HCT116 (cell line): ENCODE measurements at regions not wholly inside any gene's neighbourhood (a gene's known extent, or its start where the extent isn't known, plus 50 kb on each side); places are given as distances from the start of the nearest gene placed in this dataset.

Experiments used
- ATAC-seq: fragments of 200-7000 bp; cut with Tn5 transposase; 2 replicates; pipeline ENCODE4 v1.9.1; 2020; ENCODE audit warnings: mild to moderate bottlenecking, moderate library complexity
- BruUV-seq: library from RNA; stranded (reverse); fragments of 400-500 nt; replicated peaks from 2 replicates; lab custom pipeline; 2021; lab: Mats Ljungman, UMichigan
- CTCF ChIA-PET: fragments of 300-600 bp; sonication (Branson Sonifier 250); formaldehyde crosslinking; loops from one replicate; lab custom pipeline; 2021; ENCODE audit warnings: antibody characterized with exemption; lab: Charles Lee
- POLR2A ChIA-PET: fragments of 300-600, 350-600 bp; sonication (Branson Sonifier 250); formaldehyde crosslinking; loops from one replicate; lab custom pipeline; 2021; ENCODE audit warnings: antibody characterized with exemption; lab: Charles Lee
- RAD21 ChIA-PET, 2 experiments: fragments of 300-600 bp; sonication (Branson Sonifier 250); formaldehyde crosslinking; loops; one replicate each; lab custom pipeline; 2023; ENCODE audit warnings: low total read pairs in 2 of 2; ENCODE audit not compliant: uncharacterized antibody in 2 of 2, unreplicated experiment in 2 of 2, low non-redundant PET in 1 of 2; lab: Charles Lee
- DNase-seq: peaks from one replicate; pipeline ENCODE4 v3.0.0-alpha.2; 2010; ENCODE audit warnings: low read depth, low spot score
- H2AFZ ChIP-seq: fragments of 200-600 bp; shearing (Covaris generic), sonication (generic); 2 replicates; pipeline ENCODE4 v1.6.1; 2017; ENCODE audit warnings: low read depth, mixed run types, mixed read lengths, antibody characterized with exemption, low read length; ENCODE audit not compliant: poor library complexity, severe bottlenecking
- H3K27ac ChIP-seq: 2 replicates; pipeline ENCODE4 v1.5.1; 2012; ENCODE audit warnings: low read depth, low read length
- H3K27me3 ChIP-seq: fragments of 200-600 bp; sonication (generic); 2 replicates; pipeline ENCODE4 v1.6.1; 2016; ENCODE audit warnings: mixed run types, low read length, mixed read lengths; ENCODE audit not compliant: insufficient read depth
- H3K36me3 ChIP-seq, 2 experiments: fragments of 200-500 bp in 1 of 2; fragments of 200-600 bp in 1 of 2; sonication (Bioruptor generic) in 1 of 2; sonication (generic) in 1 of 2; 2 replicates each; pipeline versions ENCODE4 v1.5.1 to v1.6.1; 2014 to 2016; ENCODE audit warnings: low read length in 2 of 2, inconsistent platforms in 1 of 2, mixed read lengths in 1 of 2, mixed run types in 1 of 2; ENCODE audit not compliant: insufficient read depth in 2 of 2, control insufficient read depth in 1 of 2
- H3K4me1 ChIP-seq, 2 experiments: fragments of 200-600 bp in 1 of 2; sonication (generic) in 1 of 2; 2 replicates each; pipeline versions ENCODE4 v1.5.1 to v1.6.1; 2012 to 2017; ENCODE audit warnings: low read length in 2 of 2, inconsistent platforms in 1 of 2, mild to moderate bottlenecking in 1 of 2, mixed read lengths in 1 of 2, mixed run types in 1 of 2, moderate library complexity in 1 of 2; ENCODE audit not compliant: insufficient read depth in 2 of 2, control insufficient read depth in 1 of 2
- H3K4me2 ChIP-seq: fragments of 200-600 bp; sonication (generic); 2 replicates; pipeline ENCODE4 v1.6.1; 2017; ENCODE audit warnings: mixed run types, low read length, mixed read lengths
- H3K4me3 ChIP-seq, 2 experiments: fragments of 200-600 bp in 1 of 2; sonication (generic) in 1 of 2; replicated peaks in 1 of 2; 2 replicates each; pipeline ENCODE4 v1.5.1; 2011 to 2016; ENCODE audit warnings: low read length in 2 of 2, control low read depth in 1 of 2, low read depth in 1 of 2, mild to moderate bottlenecking in 1 of 2, mixed read lengths in 1 of 2, mixed run types in 1 of 2
- H3K79me2 ChIP-seq: fragments of 200-600 bp; sonication (generic); 2 replicates; pipeline ENCODE4 v1.6.1; 2017; ENCODE audit warnings: mild to moderate bottlenecking, mixed run types, low read length, moderate library complexity, mixed read lengths; ENCODE audit not compliant: insufficient read depth
- H3K9ac ChIP-seq: fragments of 200-600 bp; sonication (generic); 2 replicates; pipeline ENCODE4 v1.6.1; 2016; ENCODE audit warnings: low read length, mixed read lengths
- H3K9me2 ChIP-seq: fragments of 200-600 bp; sonication (generic), shearing (Covaris generic); 2 replicates; pipeline ENCODE4 v1.6.1; 2017; ENCODE audit warnings: mixed run types, mild to moderate bottlenecking, moderate library complexity; ENCODE audit not compliant: insufficient read depth
- H3K9me3 ChIP-seq, 2 experiments: fragments of 200-500 bp in 1 of 2; fragments of 200-600 bp in 1 of 2; sonication (Bioruptor generic) in 1 of 2; sonication (generic) in 1 of 2; 2 replicates each; pipeline ENCODE4 v1.6.1; 2014 to 2017; ENCODE audit warnings: low read length in 2 of 2, mixed read lengths in 2 of 2, inconsistent platforms in 1 of 2, low read depth in 1 of 2, mild to moderate bottlenecking in 1 of 2, mixed run types in 1 of 2, moderate library complexity in 1 of 2; ENCODE audit not compliant: control insufficient read depth in 1 of 2, insufficient read depth in 1 of 2
- H4K20me1 ChIP-seq: fragments of 200-600 bp; sonication (generic), shearing (Covaris generic); 2 replicates; pipeline ENCODE4 v1.6.1; 2017; ENCODE audit warnings: mixed run types, mild to moderate bottlenecking, moderate library complexity; ENCODE audit not compliant: insufficient read depth
- CBX3 ChIP-seq: IDR thresholded peaks from 2 replicates; pipeline ENCODE4 v1.6.1; 2012; ENCODE audit warnings: low read depth
- CEBPB ChIP-seq: IDR thresholded peaks from 2 replicates; pipeline ENCODE4 v1.6.1; 2012; ENCODE audit warnings: low read depth
- CTCF ChIP-seq, 3 experiments: fragments of 200-600 bp in 1 of 3; sonication (generic) in 1 of 3; IDR thresholded peaks in 2 of 3; conservative IDR thresholded peaks in 1 of 3; 2 replicates each; pipeline ENCODE4 v1.5.1; 2012 to 2017; ENCODE audit warnings: low read depth in 2 of 3, low read length in 2 of 3, antibody characterized with exemption in 1 of 3, borderline replicate concordance in 1 of 3, control low read depth in 1 of 3, mild to moderate bottlenecking in 1 of 3, mixed read lengths in 1 of 3, mixed run types in 1 of 3, moderate library complexity in 1 of 3; ENCODE audit not compliant: insufficient read depth in 1 of 3
- FOSL1 ChIP-seq: IDR thresholded peaks from 2 replicates; pipeline ENCODE4 v1.6.1; 2012; ENCODE audit warnings: low read depth
- JUND ChIP-seq: IDR thresholded peaks from 2 replicates; pipeline ENCODE4 v1.6.1; 2012
- MAX ChIP-seq: IDR thresholded peaks from 2 replicates; pipeline ENCODE4 v1.6.1; 2012
- POLR2A ChIP-seq: IDR thresholded peaks from 2 replicates; pipeline ENCODE4 v1.7.0; 2011; ENCODE audit warnings: borderline replicate concordance; ENCODE audit not compliant: insufficient read depth, insufficient read length; ENCODE audit errors: extremely low read depth
- POLR2AphosphoS5 ChIP-seq: IDR thresholded peaks from 2 replicates; pipeline ENCODE4 v1.6.1; 2011; ENCODE audit warnings: mild to moderate bottlenecking, low read depth, low read length, moderate library complexity
- RAD21 ChIP-seq: IDR thresholded peaks from 2 replicates; pipeline ENCODE4 v1.6.1; 2012; ENCODE audit warnings: low read depth, mild to moderate bottlenecking
- REST ChIP-seq: IDR thresholded peaks from 2 replicates; pipeline ENCODE4 v1.6.1; 2012; ENCODE audit warnings: low read depth
- SIN3A ChIP-seq: IDR thresholded peaks from 2 replicates; pipeline ENCODE4 v1.6.1; 2012; ENCODE audit warnings: low read depth
- SP1 ChIP-seq: IDR thresholded peaks from 2 replicates; pipeline ENCODE4 v1.6.1; 2012; ENCODE audit warnings: low read depth
- TCF7L2 ChIP-seq: IDR thresholded peaks from 2 replicates; pipeline ENCODE4 v1.7.0; 2011; ENCODE audit warnings: borderline replicate concordance, inconsistent platforms; ENCODE audit not compliant: insufficient read depth, insufficient read length; ENCODE audit errors: extremely low read depth
- ZNF274 ChIP-seq: fragments of 200-500 bp; sonication (Bioruptor generic); IDR thresholded peaks from 2 replicates; pipeline ENCODE4 v1.6.1; 2014; ENCODE audit warnings: mild to moderate bottlenecking, low read depth, low read length, inconsistent platforms
- intact Hi-C: fragments of 100-400 bp; cut with micrococcal nuclease; formaldehyde crosslinking; loops from 2 replicates; pipeline ENCODE4 v1.10.0; 2022

- BruUV-seq, result no TSS peak
- Histone ChIP-seq H3K27me3 (no peaks in the 10 kb centered on the region), H3K4me2 (no peak overlapping the region), H2AFZ (no peak overlapping the region), H3K9me2 (no peaks in the 10 kb centered on the region), H3K79me2 (no peaks in the 10 kb centered on the region), H3K27ac (no peak overlapping the region), H3K9ac (no peak overlapping the region), H4K20me1 (no peaks in the 10 kb centered on the region), H3K9me3 (peaks cover 14 to 33% of the 10 kb centered on the region in 2 experiments; a peak in 2 of 4 replicates), H3K36me3 (no peaks in the 10 kb centered on the region), H3K4me3 (no peak overlapping the region), H3K4me1 (no peaks in the 10 kb centered on the region)
- CTCF ChIA-PET, result no interaction called here
- ATAC-seq (no peak), DNase-seq (no peak)
- RAD21 ChIA-PET, result no interaction called here
- intact Hi-C loops, result no loop called here
- no peak for TF ChIP-seq TCF7L2
- no peak for TF ChIP-seq POLR2AphosphoS5
- TF ChIP-seq RAD21, result no peak
- TF ChIP-seq JUND, result no peak
- no peak for TF ChIP-seq CTCF (IDR thresholded peaks at IDR 0.05 in 2 of 3, conservative IDR thresholded peaks at IDR 0.05 in 1 of 3; ENCODE audit: borderline replicate concordance in 1 of 3, insufficient read depth in 1 of 3, low read depth in 2 of 3, low read length in 2 of 3)
- no peak for TF ChIP-seq MAX
- TF ChIP-seq CBX3, result no peak
- no peak for TF ChIP-seq CEBPB
- POLR2A ChIA-PET, result no interaction called here
Observed at GRCh38 chr21:28110074-28110473, 882.6 kb downstream of the LTN1 start.

GRCh38 chr21:28106370-28106890, 886.2 kb downstream of the LTN1 start:
- no peak for ATAC-seq
- H3K4me1 ChIP-seq, result no peaks in the 10 kb centered on the region
- H3K4me3 ChIP-seq, result no peak overlapping the region
- H3K27ac ChIP-seq, result no peak overlapping the region
- H3K27me3 ChIP-seq, result no peaks in the 10 kb centered on the region
- no peaks in the 10 kb centered on the region for H4K20me1 ChIP-seq
- intact Hi-C loops, result no loop called here
- H3K36me3 ChIP-seq, result no peaks in the 10 kb centered on the region
- H3K79me2 ChIP-seq, result no peaks in the 10 kb centered on the region
- DNase-seq, result no peak
- ChIA-PET RAD21 (no interaction called here), CTCF (no interaction called here), POLR2A (no interaction called here)
- H2AFZ ChIP-seq, result no peak overlapping the region
- peaks cover 4 to 36% of the 10 kb centered on the region in 2 experiments; a peak in 2 of 4 replicates for H3K9me3 ChIP-seq
- no peak overlapping the region for H3K4me2 ChIP-seq
- H3K9ac ChIP-seq, result no peak overlapping the region
- no peaks in the 10 kb centered on the region for H3K9me2 ChIP-seq
- no TSS peak for BruUV-seq
- TF ChIP-seq FOSL1 (no peak), REST (no peak), JUND (no peak), ZNF274 (no peak), POLR2A (no peak), SIN3A (no peak), TCF7L2 (no peak), CBX3 (no peak), SP1 (no peak)
